GM04504 (cell line): ENCODE measurements at regions not wholly inside any gene's neighbourhood (a gene's known extent, or its start where the extent isn't known, plus 50 kb on each side); places are given as distances from the start of the nearest gene placed in this dataset.
"Not testable (repeated sequence)": the region's sequence is repeated elsewhere in the genome, so short reads cannot be mapped to it uniquely, and the experiment has no call there.

Source experiments
- DNase-seq: peaks from one replicate; pipeline ENCODE4 v3.0.0-alpha.2; 2012; ENCODE audit warnings: low read depth

DNA sequence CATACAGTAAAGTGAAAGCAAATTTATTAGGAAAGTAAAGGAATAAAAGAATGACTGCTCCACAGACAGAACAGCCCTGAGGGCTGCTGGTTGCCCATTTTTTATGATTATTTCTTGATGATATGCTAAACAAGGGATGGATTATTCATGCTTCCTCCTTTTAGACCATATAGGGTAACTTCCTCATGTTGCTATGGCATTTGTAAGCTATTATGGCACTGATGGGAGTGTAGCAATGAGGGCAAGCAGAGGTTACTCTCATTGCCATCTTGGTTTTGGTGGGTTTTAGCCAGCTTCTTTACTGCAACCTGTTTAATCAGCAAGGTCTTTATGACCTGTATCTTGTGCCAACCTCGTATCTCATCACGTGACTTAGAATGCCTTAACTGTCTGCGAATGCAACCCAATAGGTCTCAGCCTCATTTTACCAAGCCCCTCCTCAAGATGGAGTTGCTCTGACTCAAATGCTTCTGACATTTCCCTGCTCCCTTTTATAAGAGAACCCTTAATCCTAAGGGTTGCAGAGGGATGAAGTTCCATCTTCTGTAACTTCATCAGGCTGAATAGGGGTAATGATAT is 280.1 kb upstream of the RGS17 start:
- no peak for DNase-seq

- DNase-seq = no peak
These were observed 274.8 kb upstream of the RGS17 start for GRCh38 chr6:153405931-153406330.

- no peak for DNase-seq
These were observed 270.7 kb upstream of the RGS17 start for GRCh38 chr6:153401751-153402150.

DNA sequence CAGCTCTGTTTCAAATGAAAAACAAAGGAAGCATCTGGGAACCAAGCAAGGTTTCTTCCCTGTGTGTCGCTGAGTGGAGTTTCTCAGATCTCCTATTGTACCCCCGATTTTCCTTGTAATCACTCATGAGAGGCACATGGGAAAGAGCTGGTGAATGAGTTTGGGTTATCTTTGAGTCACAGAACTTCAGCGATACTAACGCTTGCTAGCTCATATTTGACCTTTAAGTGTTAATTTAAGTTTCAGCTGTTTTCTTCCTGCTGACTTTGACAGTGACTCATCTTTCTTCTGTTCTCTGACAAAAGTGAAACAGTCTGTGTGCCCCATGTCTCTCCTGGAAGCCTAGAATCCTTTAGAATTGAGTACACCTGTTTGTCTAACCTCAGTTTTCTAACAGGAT is 261.1 kb upstream of the RGS17 start:
- no peak for DNase-seq

- no peak for DNase-seq
These were observed 242.8 kb upstream of the RGS17 start for GRCh38 chr6:153373869-153374268.

- DNase-seq = no peak
These were observed 237.0 kb upstream of the RGS17 start for GRCh38 chr6:153368131-153368530.

DNA sequence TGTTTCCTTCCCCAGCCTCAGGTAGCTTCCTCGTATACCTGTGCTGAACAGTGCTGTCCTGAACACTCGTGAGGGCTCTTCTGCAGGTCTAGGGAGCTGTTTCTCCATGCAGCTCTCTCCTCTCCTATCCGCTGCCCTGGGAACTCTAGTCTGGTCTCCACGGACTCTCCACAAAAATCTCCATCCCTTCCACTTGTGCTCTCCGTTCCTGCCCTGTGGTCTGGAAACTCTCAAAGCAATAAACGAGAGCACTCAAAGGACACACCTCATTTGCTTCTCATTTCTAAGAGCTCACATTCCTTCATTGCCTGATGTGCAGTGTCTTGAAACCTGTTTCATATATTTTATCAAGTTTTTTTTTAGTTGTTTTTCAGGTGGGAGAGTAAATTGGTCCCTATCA is 235.9 kb upstream of the RGS17 start:
- no peak for DNase-seq

- no peak for DNase-seq
These were observed 226.3 kb upstream of the RGS17 start for GRCh38 chr6:153357391-153357790.

- no peak for DNase-seq
These were observed 209.5 kb upstream of the RGS17 start for GRCh38 chr6:153340568-153340967.

GRCh38 chr6:153334121-153334520 is 203.0 kb upstream of the RGS17 start:
- no peak for DNase-seq

DNA sequence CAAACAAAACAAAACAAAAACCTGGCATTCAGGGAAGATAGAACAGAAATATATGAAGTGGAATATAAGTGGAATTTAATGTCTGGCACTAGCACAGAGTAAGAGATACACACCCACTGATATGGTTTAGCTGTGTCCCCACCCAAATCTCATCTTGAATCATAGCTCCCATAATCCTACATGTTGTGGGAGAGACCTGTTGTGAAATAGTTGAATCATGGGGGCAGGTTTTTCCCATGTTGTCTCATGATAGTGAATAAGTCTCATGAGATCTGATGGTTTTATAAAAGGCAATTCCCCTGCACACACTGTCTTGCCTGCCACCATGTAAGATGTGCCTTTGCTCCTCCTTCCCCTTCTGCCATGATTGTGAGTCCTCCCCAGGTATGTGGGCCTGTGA is 200.1 kb upstream of the RGS17 start:
- DNase-seq = not testable (repeated sequence)

DNA sequence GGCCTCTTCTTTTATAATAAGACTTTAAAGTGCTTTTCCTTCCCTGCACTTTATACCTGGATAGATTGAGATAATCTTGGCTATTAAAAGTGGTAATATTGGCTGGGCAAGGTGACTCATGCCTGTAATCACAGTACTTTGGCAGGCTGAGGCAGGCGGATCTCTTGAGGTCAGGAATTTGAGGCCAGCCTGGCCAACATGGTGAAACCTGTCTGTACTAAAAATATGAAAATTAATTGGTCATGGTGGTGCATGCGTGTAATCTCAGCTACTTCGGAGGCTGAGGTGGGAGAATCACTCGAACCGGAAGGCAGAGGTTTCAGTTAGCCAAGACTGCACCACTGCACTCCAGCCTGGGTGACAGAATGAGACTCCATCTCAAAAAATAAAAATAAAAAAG is 197.1 kb upstream of the RGS17 start:
- no peak for DNase-seq

GRCh38 chr6:153325661-153326060 is 194.6 kb upstream of the RGS17 start:
- DNase-seq = no peak

DNA sequence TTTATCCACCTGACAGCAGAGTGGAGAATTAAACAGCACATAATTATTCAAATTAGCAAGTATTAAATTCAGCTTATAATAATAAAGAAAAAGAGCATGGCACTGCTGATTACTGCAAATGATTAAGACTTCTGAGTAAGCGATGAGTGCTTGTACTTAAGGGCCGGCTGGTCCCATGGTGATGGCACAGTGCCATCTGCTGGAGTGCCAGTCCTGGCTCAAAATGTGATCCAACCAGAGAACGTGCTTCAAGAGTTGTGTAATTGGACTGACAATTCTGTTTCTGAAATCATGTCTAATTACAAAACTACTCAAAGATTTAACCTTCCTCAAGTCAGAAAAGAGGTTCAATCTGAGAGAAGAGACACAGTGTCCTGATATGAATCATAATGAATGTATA is 181.6 kb upstream of the RGS17 start:
- DNase-seq = no peak

DNA sequence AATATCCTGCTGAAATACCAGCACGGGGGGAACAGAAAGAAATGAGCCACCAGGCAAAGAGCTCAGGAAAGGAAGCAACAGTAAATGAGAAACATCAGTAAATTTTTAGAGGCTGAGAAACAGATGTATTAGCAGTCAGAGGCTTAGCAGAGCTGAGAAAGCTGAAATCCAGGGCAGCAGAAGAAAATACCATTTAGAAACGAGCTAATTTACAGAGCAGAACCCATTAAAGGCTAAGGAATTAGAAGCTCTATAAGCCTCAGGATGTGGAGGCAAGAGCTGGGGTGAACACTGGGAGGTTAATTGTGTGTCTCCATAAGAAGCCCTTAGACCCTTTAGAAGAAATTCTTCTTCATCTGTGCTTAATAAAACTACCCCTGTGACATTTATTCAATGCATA is 178.6 kb upstream of the RGS17 start:
- DNase-seq = no peak

- DNase-seq = no peak
These were observed 171.1 kb upstream of the RGS17 start for GRCh38 chr6:153302133-153302532.

- DNase-seq = no peak
These were observed 170.5 kb upstream of the RGS17 start for GRCh38 chr6:153301602-153302001.

GRCh38 chr6:153282456-153282855 is 151.4 kb upstream of the RGS17 start:
- not testable (repeated sequence) for DNase-seq

- DNase-seq = no peak
These were observed 144.9 kb upstream of the RGS17 start for GRCh38 chr6:153275997-153276396.

DNA sequence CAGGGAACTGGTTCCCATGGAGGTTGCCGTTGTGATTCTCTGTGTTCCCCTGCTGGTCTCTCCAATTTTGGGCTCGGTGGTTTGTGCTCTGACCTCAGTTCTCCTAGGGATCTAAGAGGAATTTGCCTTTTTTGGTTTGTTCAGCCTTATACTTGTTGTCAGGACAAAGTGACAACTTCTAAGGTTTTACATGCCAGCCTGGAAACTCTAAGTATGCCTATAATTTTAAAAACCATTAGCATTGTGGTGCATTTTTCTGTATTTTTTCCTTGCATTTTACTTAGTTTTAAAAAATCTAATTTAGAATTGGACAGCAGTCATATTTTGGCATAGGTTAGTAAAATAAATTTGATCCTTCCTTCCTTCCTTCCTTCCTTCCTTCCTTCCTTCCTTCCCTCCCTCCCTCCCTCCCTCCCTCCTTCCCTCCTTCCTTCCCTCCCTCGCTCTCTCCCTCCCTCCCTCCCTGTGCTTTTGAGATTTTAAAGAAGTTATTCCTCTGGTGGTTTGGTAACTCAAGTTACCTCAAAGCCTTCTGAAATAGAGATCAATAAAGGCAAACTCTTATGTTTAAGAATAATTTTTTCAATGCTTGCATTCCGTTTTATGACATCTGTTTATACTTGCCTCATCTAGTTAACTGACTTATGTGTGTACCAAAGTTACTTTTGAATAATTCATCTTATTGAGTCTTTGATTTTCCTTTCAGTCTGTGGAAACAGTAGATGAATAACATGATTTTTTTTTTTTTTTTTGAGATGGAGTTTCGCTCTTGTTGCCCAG is 141.3 kb upstream of the RGS17 start:
- DNase-seq = no peak

DNA sequence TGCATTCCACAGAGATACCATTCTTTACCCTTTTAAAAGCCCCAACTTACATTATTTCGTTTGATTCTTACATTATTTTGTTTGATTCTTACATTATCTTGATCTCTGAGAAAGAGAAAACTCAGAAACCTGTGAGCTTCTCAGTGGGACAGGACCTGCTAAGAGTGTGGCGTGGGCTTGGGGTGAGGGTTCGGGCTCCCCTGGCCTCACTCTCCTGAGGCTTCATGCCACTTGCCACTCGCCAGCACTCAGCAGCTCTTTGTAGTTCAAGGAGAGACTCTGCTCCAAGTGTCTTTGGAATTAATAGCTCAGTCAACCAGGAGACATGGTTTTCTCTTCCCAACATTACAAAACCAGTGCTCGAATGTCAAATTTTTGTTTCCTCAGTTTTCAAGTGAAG is 132.4 kb upstream of the RGS17 start:
- DNase-seq = no peak

DNA sequence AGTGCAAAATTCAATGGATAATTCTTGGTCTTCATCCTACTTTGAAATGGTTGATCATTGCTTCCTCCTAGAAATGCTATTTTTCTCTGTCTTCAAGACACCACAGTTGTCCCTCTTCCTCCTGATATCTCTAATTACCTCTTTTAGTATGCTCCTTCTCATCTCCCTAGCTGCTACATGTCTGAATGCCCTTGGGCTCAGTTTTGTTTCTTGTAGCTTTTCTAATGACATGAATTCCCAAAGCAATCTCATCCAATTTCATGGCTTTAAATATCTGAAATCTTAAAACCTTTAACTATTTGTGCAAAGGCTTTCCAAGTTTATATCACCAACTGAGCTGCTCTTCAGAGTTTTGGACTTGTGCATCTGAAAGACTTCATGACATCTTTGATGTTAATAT is 120.2 kb upstream of the RGS17 start:
- no peak for DNase-seq

DNA sequence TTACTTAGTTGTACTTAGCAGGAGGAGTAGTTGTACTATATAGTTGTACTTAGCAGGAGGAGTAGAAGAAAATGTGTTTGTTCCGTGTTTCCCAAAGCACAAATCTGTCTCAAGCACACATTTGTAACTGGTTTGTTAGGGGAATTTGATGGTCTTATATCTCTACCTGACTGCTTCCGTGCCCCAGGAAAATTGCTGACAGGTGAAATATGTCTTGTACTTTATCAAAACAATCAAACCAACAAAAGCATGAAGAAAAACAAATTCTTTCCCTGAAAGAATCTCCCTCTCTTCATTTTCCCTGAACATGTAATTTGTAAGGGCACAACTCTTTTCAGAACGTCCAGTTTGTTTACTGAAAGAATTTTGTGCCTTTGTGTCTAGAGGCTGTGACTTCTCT is 106.6 kb upstream of the RGS17 start:
- DNase-seq = no peak

GRCh38 chr6:153231048-153231646 is 100.1 kb upstream of the RGS17 start:
- DNase-seq = peak; percentile 3
